ENCODE measurements at regions not wholly inside any gene's neighbourhood (a gene's known extent, or its start where the extent isn't known, plus 50 kb on each side); places are given as distances from the start of the nearest gene placed in this dataset.

DNA sequence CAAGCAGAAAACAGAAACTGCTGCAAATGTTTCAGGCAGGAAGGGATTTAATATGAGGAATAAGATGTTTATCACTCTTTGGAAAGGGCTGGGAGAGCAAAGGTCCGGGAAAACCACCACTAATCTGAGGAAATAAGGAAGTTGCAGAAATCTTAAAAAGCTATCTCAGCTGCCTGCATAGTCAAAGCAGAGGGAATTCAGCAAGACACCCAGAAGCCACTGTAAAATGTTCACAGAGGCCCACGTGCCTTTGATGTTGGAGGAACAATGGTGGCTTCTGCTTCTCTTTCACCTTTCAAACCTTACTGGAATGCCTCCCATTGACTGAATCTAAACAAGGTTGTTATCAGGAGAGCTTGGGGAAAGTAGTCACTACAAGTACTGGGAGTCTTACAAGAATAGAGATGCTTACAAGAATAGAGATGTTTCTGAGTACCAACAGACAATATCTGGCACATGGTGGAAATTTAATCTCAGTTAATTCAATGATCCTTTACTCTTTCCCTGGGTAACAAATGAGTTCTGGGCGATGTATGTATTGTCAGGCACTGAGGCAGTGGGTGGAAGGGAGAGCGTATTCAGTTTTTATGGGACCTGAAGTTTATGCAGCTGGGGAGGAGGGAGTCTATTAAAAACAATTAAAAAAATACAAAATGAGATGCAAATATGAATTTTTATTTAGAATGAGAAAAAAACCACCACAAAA lies 56.1 kb upstream of the MED13 start:
- TF ChIP-seq, protein P1, sequence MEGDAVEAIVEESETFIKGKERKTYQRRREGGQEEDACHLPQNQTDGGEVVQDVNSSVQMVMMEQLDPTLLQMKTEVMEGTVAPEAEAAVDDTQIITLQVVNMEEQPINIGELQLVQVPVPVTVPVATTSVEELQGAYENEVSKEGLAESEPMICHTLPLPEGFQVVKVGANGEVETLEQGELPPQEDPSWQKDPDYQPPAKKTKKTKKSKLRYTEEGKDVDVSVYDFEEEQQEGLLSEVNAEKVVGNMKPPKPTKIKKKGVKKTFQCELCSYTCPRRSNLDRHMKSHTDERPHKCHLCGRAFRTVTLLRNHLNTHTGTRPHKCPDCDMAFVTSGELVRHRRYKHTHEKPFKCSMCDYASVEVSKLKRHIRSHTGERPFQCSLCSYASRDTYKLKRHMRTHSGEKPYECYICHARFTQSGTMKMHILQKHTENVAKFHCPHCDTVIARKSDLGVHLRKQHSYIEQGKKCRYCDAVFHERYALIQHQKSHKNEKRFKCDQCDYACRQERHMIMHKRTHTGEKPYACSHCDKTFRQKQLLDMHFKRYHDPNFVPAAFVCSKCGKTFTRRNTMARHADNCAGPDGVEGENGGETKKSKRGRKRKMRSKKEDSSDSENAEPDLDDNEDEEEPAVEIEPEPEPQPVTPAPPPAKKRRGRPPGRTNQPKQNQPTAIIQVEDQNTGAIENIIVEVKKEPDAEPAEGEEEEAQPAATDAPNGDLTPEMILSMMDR (IDR thresholded peaks at IDR 0.05), result no peak
- TF ChIP-seq EZH2 (IDR thresholded peaks at IDR 0.05; ENCODE audit: borderline replicate concordance, insufficient read depth, low read depth, low read length, poor library complexity, severe bottlenecking), result no peak

All from B cell (primary cell).